Kidney (tissue), 13 donors: ENCODE measurements at regions not wholly inside any gene's neighbourhood (a gene's known extent, or its start where the extent isn't known, plus 50 kb on each side); places are given as distances from the start of the nearest gene placed in this dataset.

ENCODE experiments used
- DNase-seq, 5 donors: peaks; one replicate each; pipeline ENCODE4 v3.0.0-alpha.2; 2013 to 2020
- FAIRE-seq: peaks from 2 replicates; lab custom pipeline; 2012; peaks lifted over from hg19 to GRCh38; lab: Jason Lieb, UNC
- H3K27ac ChIP-seq, 2 donors: one replicate each; pipeline ENCODE4 v1.7.0; 2013; ENCODE audit warnings: low read depth in 2 of 2, low read length in 2 of 2, inconsistent platforms in 1 of 2
- H3K27me3 ChIP-seq: one replicate; pipeline ENCODE4 v1.7.1; 2013; ENCODE audit warnings: low read length, inconsistent platforms; ENCODE audit not compliant: control insufficient read depth, insufficient read depth
- H3K36me3 ChIP-seq, 3 donors: one replicate each; pipeline versions ENCODE4 v1.7.0 to v1.7.1; 2013; ENCODE audit warnings: low read length in 3 of 3, control low read depth in 1 of 3, inconsistent platforms in 1 of 3; ENCODE audit not compliant: insufficient read depth in 3 of 3, control insufficient read depth in 2 of 3
- H3K4me1 ChIP-seq, 3 donors: one replicate each; pipeline versions ENCODE4 v1.7.0 to v1.7.1; 2013; ENCODE audit warnings: low read length in 3 of 3, inconsistent platforms in 1 of 3, low read depth in 1 of 3; ENCODE audit not compliant: control insufficient read depth in 2 of 3, insufficient read depth in 2 of 3
- H3K4me3 ChIP-seq, 3 donors: one replicate each; pipeline versions ENCODE4 v1.7.0 to v1.8.1; 2013; ENCODE audit warnings: low read length in 3 of 3, control low read depth in 1 of 3, inconsistent platforms in 1 of 3
- H3K9ac ChIP-seq, 3 donors: one replicate each; pipeline versions ENCODE4 v1.7.0 to v1.7.1; 2013; ENCODE audit warnings: low read length in 3 of 3, control low read depth in 1 of 3, inconsistent platforms in 1 of 3
- H3K9me3 ChIP-seq, 3 donors: one replicate each; pipeline versions ENCODE4 v1.7.0 to v1.7.1; 2013; ENCODE audit warnings: low read length in 3 of 3, control low read depth in 1 of 3, inconsistent platforms in 1 of 3; ENCODE audit not compliant: control insufficient read depth in 2 of 3, insufficient read depth in 1 of 3
- CTCF ChIP-seq: IDR thresholded peaks from 3 replicates; pipeline ENCODE4 v1.5.1; 2012; ENCODE audit warnings: mild to moderate bottlenecking, moderate library complexity, borderline replicate concordance; ENCODE audit not compliant: insufficient read depth; ENCODE audit errors: extremely low read depth
- intact Hi-C: fragments of 100-400 bp; cut with DNase I; formaldehyde crosslinking; loops from one replicate; pipeline ENCODE4 v1.11.1; 2022
- donor health status: control.
- donor health status: control.
- donor health status: control.
- donor health status: control.
- donor health status: control.
- donor health status: DM: yes; HTN: yes; CAD: no.
- donor health status: Normal renal cell carcinoma (clear cell type).

- H3K36me3 ChIP-seq: no peaks in the 10 kb centered on the region
- H3K27ac ChIP-seq: no peak overlapping the region
These were observed 119.8 kb upstream of the ARHGAP28 start for GRCh38 chr18:6609666-6610264.

DNA sequence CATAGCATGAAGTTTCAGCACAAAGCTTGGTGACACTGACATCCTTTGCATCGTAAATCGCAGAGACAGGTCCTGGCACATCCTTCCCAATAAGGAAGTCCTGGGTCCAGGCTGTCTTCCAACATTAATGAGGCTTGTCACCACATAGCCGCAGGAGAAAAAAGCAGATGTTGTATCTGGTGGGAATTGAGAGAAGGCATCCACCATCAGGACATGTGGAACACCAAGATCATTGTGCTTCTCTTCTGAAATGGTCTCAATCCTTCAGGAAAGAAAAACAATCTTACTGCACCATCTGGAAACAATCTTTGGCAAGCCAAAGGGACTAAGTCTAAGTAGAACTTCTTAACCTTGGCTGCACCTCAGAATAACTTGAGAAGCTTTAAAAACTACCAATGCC, 119.0 kb upstream of the ARHGAP28 start:
- Histone ChIP-seq H3K9me3 (no peaks in the 10 kb centered on the region), H3K27me3 (no peaks in the 10 kb centered on the region), H3K4me3 (no peak overlapping the region), H3K4me1 (peaks cover 0 to 3% (median 0%) of the 10 kb centered on the region in 3 donors), H3K27ac (no peak overlapping the region), H3K9ac (no peak overlapping the region), H3K36me3 (no peaks in the 10 kb centered on the region)
- intact Hi-C loops: no loop called here
- FAIRE-seq (no peak), DNase-seq (peak in 3 of 5 donors; percentile 29 to 61 (median 50))
- no peak for TF ChIP-seq CTCF

More at GRCh38 chr18:6609666-6610264, 119.8 kb upstream of the ARHGAP28 start:
- FAIRE-seq (no peak), DNase-seq (peak in 3 of 5 donors; percentile 43 to 65 (median 62))
- intact Hi-C loops: no loop called here
- no peak overlapping the region for H3K9ac ChIP-seq
- no peaks in the 10 kb centered on the region for H3K27me3 ChIP-seq
- H3K9me3 ChIP-seq: no peaks in the 10 kb centered on the region
- no peak for TF ChIP-seq CTCF
- H3K4me3 ChIP-seq: no peak overlapping the region
- peaks cover 0 to 3% (median 0%) of the 10 kb centered on the region in 3 donors for H3K4me1 ChIP-seq

DNA sequence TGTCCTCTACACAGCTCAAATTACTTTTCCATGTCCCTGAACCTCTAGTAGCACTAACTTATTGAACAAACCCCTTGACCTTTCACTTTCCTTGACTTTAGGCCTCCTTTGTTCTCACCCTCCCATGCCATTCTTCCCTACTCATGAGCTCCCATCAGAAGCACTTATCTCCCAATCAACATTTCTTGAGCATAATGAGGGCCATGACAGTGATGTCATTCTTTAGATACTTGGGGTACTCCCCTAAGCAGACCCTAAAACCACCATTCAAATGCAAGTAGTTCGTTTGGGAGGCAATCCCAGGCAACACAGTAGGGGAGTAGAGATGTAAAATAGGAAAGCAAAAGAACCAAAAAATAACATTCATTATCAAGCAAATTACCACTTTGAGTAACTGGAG, 115.9 kb upstream of the ARHGAP28 start:
- DNase-seq: no peak
- Histone ChIP-seq H3K36me3 (no peaks in the 10 kb centered on the region), H3K9ac (no peak overlapping the region), H3K4me1 (no peaks in the 10 kb centered on the region), H3K27ac (no peak overlapping the region), H3K27me3 (no peaks in the 10 kb centered on the region), H3K4me3 (no peak overlapping the region), H3K9me3 (no peaks in the 10 kb centered on the region)
- intact Hi-C loops: no loop called here
- TF ChIP-seq CTCF: no peak
- no peak for FAIRE-seq

DNA sequence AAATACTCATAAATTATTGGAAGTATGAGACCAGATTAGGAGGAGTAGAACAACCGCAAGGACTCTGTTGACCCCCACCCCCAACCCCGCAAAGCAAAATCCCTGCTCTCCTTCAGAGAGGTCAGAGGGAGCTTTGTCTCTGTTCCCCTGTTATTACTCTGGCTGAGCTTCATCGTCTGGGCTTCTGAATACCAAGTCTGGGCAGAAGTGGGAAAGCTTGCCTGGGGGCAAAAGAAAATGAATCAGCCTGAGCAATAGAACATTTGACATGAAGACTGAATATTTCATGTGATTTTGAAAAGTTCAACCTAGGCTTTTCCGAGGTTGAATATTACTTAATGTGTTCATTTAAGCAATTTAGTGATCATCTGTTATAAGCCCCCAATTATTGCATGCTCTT, 114.6 kb upstream of the ARHGAP28 start:
- H3K9ac ChIP-seq: no peak overlapping the region
- no peak for TF ChIP-seq CTCF
- H3K4me3 ChIP-seq: no peak overlapping the region
- H3K9me3 ChIP-seq: no peaks in the 10 kb centered on the region
- FAIRE-seq (no peak), DNase-seq (no peak)
- intact Hi-C loops: no loop called here
- no peaks in the 10 kb centered on the region for H3K4me1 ChIP-seq
- H3K36me3 ChIP-seq: no peaks in the 10 kb centered on the region
- H3K27ac ChIP-seq: no peak overlapping the region
- H3K27me3 ChIP-seq: no peaks in the 10 kb centered on the region
